Sigmoid colon (tissue), 6 donors: ENCODE measurements at regions not wholly inside any gene's neighbourhood (a gene's known extent, or its start where the extent isn't known, plus 50 kb on each side); places are given as distances from the start of the nearest gene placed in this dataset.

ENCODE experiments used
- DNase-seq: peaks from one replicate; pipeline ENCODE4 v3.0.0-alpha.2; 2019
- H3K27ac ChIP-seq, 4 donors: fragments of 200-600 bp; sonication (generic); one replicate each; pipeline ENCODE4 v1.5.1; 2016 to 2019; ENCODE audit warnings: mild to moderate bottlenecking in 1 of 4
- H3K27me3 ChIP-seq, 3 donors: fragments of 200-600 bp; sonication (generic); one replicate each; pipeline ENCODE4 v1.5.1; 2019; ENCODE audit warnings: mild to moderate bottlenecking in 1 of 3
- H3K36me3 ChIP-seq, 4 donors: fragments of 200-600 bp; sonication (generic); one replicate each; pipeline ENCODE4 v1.5.1; 2016 to 2019
- H3K4me1 ChIP-seq, 4 donors: fragments of 200-600 bp; sonication (generic); one replicate each; pipeline ENCODE4 v1.5.1; 2017 to 2019
- H3K4me3 ChIP-seq, 4 donors: fragments of 200-600 bp; sonication (generic); one replicate each; pipeline ENCODE4 v1.5.1; 2017 to 2019; ENCODE audit warnings: mild to moderate bottlenecking in 2 of 4, moderate library complexity in 1 of 4
- H3K9me3 ChIP-seq, 4 donors: fragments of 200-600 bp in 3 of 4; sonication (generic) in 3 of 4; one replicate each; pipeline versions ENCODE4 v1.5.1 to v1.6.1; 2013 to 2019
- EP300 ChIP-seq, 4 donors: sonication (generic); formaldehyde crosslinking; IDR thresholded peaks; one replicate each; pipeline ENCODE4 v1.6.1; 2017; ENCODE audit warnings: antibody characterized with exemption in 4 of 4
- POLR2A ChIP-seq, 2 donors: fragments of 450-650 bp; IDR thresholded peaks; one replicate each; pipeline ENCODE4 v1.6.1; 2016; ENCODE audit warnings: antibody characterized with exemption in 2 of 2, mild to moderate bottlenecking in 2 of 2, moderate library complexity in 2 of 2
- POLR2AphosphoS5 ChIP-seq, 4 donors: sonication (generic); formaldehyde crosslinking; IDR thresholded peaks; one replicate each; pipeline ENCODE4 v1.6.1; 2017; ENCODE audit warnings: antibody characterized with exemption in 4 of 4
- WGBS, 2 donors: extraction: QIAGEN DNeasy Blood & Tissue Kit; methylation state at CpG; one replicate each; pipeline ENCODE4 v1.1.7; 2013; 5-methylcytosine and 5-hydroxymethylcytosine counted together
- intact Hi-C: fragments of 100-400 bp; cut with DNase I; formaldehyde crosslinking; loops from one replicate; pipeline ENCODE4 v1.15.1; 2023
- TF ChIP-seq, protein P1 (sequence below), 4 experiments: fragments of 450-650 bp in 3 of 4; fragments of 200-600 bp in 1 of 4; IDR thresholded peaks; one replicate each; pipeline ENCODE4 v1.5.1; 2016 to 2019; ENCODE audit warnings: antibody characterized with exemption in 4 of 4, mild to moderate bottlenecking in 3 of 4, moderate library complexity in 2 of 4
- donor health status: healthy with polysubstance abuse.
- donor health status: healthy.

DNA sequence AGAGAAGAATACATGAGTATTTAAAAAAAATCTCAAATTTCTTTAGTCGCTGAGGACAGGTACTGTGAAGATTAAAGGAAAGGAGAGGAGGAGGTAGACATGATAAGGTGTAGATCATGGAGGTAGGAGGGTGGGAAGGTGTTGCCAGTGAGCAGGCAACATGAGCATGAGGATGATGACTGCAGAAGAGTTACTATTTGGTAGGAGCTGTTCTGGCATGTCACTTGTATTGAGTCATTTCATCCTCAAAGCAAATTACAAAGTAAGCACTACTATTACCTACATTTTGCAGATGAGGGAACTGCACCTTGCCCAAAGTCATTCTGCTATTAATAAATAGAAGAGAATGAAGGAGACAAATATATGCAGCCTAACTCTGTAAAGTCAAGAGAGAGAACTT lies 435.8 kb upstream of the KLF12 start:
- WGBS, 2 donors = 94 to 95% methylated on average over 1 of the region's 1 CpG
- intact Hi-C loops = no loop called here
- no peak overlapping the region for H3K27ac ChIP-seq
- TF ChIP-seq POLR2A (IDR thresholded peaks at IDR 0.05) = no peak
- TF ChIP-seq EP300 (IDR thresholded peaks at IDR 0.05) = no peak
- no peak for TF ChIP-seq POLR2AphosphoS5 (IDR thresholded peaks at IDR 0.05)
- TF ChIP-seq, protein P1, sequence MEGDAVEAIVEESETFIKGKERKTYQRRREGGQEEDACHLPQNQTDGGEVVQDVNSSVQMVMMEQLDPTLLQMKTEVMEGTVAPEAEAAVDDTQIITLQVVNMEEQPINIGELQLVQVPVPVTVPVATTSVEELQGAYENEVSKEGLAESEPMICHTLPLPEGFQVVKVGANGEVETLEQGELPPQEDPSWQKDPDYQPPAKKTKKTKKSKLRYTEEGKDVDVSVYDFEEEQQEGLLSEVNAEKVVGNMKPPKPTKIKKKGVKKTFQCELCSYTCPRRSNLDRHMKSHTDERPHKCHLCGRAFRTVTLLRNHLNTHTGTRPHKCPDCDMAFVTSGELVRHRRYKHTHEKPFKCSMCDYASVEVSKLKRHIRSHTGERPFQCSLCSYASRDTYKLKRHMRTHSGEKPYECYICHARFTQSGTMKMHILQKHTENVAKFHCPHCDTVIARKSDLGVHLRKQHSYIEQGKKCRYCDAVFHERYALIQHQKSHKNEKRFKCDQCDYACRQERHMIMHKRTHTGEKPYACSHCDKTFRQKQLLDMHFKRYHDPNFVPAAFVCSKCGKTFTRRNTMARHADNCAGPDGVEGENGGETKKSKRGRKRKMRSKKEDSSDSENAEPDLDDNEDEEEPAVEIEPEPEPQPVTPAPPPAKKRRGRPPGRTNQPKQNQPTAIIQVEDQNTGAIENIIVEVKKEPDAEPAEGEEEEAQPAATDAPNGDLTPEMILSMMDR (IDR thresholded peaks at IDR 0.05) = no peak
- H3K9me3 ChIP-seq = no peaks in the 10 kb centered on the region
- no peaks in the 10 kb centered on the region for H3K36me3 ChIP-seq
- no peak overlapping the region for H3K4me3 ChIP-seq
- no peak for DNase-seq
- H3K27me3 ChIP-seq = no peaks in the 10 kb centered on the region
- H3K4me1 ChIP-seq = peaks cover 0 to 1% (median under 1%) of the 10 kb centered on the region in 4 donors

- Histone ChIP-seq H3K36me3 (no peaks in the 10 kb centered on the region), H3K27me3 (no peaks in the 10 kb centered on the region), H3K4me3 (no peak overlapping the region), H3K9me3 (no peaks in the 10 kb centered on the region), H3K27ac (no peak overlapping the region), H3K4me1 (no peaks in the 10 kb centered on the region)
- DNase-seq = no peak
- TF ChIP-seq EP300 (IDR thresholded peaks at IDR 0.05) (no peak), POLR2A (IDR thresholded peaks at IDR 0.05) (no peak), POLR2AphosphoS5 (IDR thresholded peaks at IDR 0.05) (no peak)
- TF ChIP-seq, protein P1 (IDR thresholded peaks at IDR 0.05) = no peak
- intact Hi-C loops = no loop called here
- WGBS, 2 donors = 0 to 1% methylated on average over 1 of the region's 1 CpG
These were observed 435.0 kb upstream of the KLF12 start for GRCh38 chr13:74569251-74569650.

DNA sequence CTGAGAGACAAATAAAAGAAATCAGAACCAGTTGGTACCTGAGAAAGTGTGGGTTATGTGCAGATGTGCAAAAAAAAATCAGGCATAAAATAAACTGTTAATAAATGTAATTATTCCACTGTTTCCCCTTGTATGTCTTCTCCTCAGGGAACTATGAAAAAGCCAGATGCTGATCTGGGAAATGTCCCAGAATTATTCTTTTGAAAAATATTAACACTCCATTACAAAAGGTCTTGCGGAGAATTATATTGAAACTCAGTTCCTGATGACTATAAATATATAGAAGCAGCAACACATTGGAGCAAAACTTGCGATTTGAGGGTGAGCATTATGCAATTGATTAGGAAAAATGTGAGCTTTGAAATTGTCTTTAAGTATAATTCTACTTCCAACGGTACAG lies 433.3 kb upstream of the KLF12 start:
- no peaks in the 10 kb centered on the region for H3K36me3 ChIP-seq
- no peaks in the 10 kb centered on the region for H3K27me3 ChIP-seq
- 88 to 89% methylated on average over 3 of the region's 3 CpGs for WGBS, 2 donors
- TF ChIP-seq EP300 (IDR thresholded peaks at IDR 0.05) (no peak), POLR2A (IDR thresholded peaks at IDR 0.05) (no peak), POLR2AphosphoS5 (IDR thresholded peaks at IDR 0.05) (no peak)
- TF ChIP-seq, protein P1 (IDR thresholded peaks at IDR 0.05) = no peak
- intact Hi-C loops = no loop called here
- DNase-seq = no peak
- H3K9me3 ChIP-seq = peaks cover 0 to 2% (median 0%) of the 10 kb centered on the region in 4 donors
- H3K4me1 ChIP-seq = no peaks in the 10 kb centered on the region
- no peak overlapping the region for H3K27ac ChIP-seq
- H3K4me3 ChIP-seq = no peak overlapping the region

DNA sequence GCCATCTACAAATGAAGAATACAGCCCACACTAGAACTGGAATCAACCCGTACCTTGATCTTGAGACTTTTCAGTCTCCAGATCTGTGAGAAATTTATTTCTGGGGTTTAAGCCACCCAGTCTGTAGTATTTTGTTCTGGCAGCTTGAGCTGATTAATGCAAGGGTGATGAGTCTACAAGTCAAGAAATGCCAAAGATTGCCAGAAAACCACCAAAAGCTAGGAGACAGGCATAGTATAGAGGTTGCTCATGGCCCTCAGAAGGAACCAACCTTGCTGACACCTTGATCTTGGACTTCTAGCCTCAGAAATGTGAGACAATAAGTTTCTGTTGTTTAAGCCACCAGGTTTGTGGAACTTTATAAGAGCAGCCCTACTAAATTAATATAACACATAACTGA lies 428.2 kb upstream of the KLF12 start:
- no peak for TF ChIP-seq POLR2AphosphoS5 (IDR thresholded peaks at IDR 0.05)
- TF ChIP-seq, protein P1 (IDR thresholded peaks at IDR 0.05) = no peak
- TF ChIP-seq EP300 (IDR thresholded peaks at IDR 0.05) = no peak
- TF ChIP-seq POLR2A (IDR thresholded peaks at IDR 0.05) = no peak
- H3K9me3 ChIP-seq = peaks cover 0 to 2% (median 0%) of the 10 kb centered on the region in 4 donors
- no peaks in the 10 kb centered on the region for H3K36me3 ChIP-seq
- intact Hi-C loops = no loop called here
- WGBS, 2 donors = 90 to 94% methylated on average over 1 of the region's 1 CpG
- no peak overlapping the region for H3K27ac ChIP-seq
- DNase-seq = no peak
- no peaks in the 10 kb centered on the region for H3K27me3 ChIP-seq
- no peak overlapping the region for H3K4me3 ChIP-seq
- H3K4me1 ChIP-seq = no peaks in the 10 kb centered on the region

- no peak for DNase-seq
- Histone ChIP-seq H3K36me3 (no peaks in the 10 kb centered on the region), H3K4me3 (no peak overlapping the region), H3K9me3 (peaks cover 0 to 2% (median 0%) of the 10 kb centered on the region in 4 donors), H3K27me3 (no peaks in the 10 kb centered on the region), H3K4me1 (no peaks in the 10 kb centered on the region), H3K27ac (no peak overlapping the region)
- TF ChIP-seq POLR2A (IDR thresholded peaks at IDR 0.05) (no peak), POLR2AphosphoS5 (IDR thresholded peaks at IDR 0.05) (no peak), EP300 (IDR thresholded peaks at IDR 0.05) (no peak)
- TF ChIP-seq, protein P1 (IDR thresholded peaks at IDR 0.05) = no peak
- intact Hi-C loops = no loop called here
These were observed 427.0 kb upstream of the KLF12 start for GRCh38 chr13:74561155-74561554.
